ENCODE measurements at regions not wholly inside any gene's neighbourhood (a gene's known extent, or its start where the extent isn't known, plus 50 kb on each side); places are given as distances from the start of the nearest gene placed in this dataset.

- Histone ChIP-seq H3K27me3 (replicated peaks; ENCODE audit: insufficient read depth, low read depth, low read length, poor library complexity) (peaks cover 51% of the 10 kb centered on the region), H3K36me3 (ENCODE audit: insufficient read depth, low read length, poor library complexity, severe bottlenecking) (no peaks in the 10 kb centered on the region), H3K4me3 (ENCODE audit: low read depth, low read length, poor library complexity, severe bottlenecking) (no peak overlapping the region), H3K27ac (ENCODE audit: low read depth, low read length, poor library complexity, severe bottlenecking) (no peak overlapping the region), H3K9me3 (ENCODE audit: low read depth, low read length, poor library complexity, severe bottlenecking) (no peaks in the 10 kb centered on the region), H3K4me1 (ENCODE audit: insufficient read depth, low read length, poor library complexity, severe bottlenecking) (no peaks in the 10 kb centered on the region)
- no TSS peak for BruUV-seq (replicated peaks)
- ChIA-PET POLR2A (ENCODE audit: low non-redundant PET) (no interaction called here), CTCF (no interaction called here)
- no peak for DNase-seq (ENCODE audit: low spot score)
- intact Hi-C loops (cut with micrococcal nuclease; ENCODE audit: unreplicated experiment) = no loop called here
- TF ChIP-seq CTCF (conservative IDR thresholded peaks at IDR 0.05; ENCODE audit: low read depth, low read length) = no peak
- TF ChIP-seq EZH2 (IDR thresholded peaks at IDR 0.05; ENCODE audit: borderline replicate concordance, low read depth, low read length, poor library complexity, severe bottlenecking) = no peak
These were observed 50.4 kb upstream of the FHIP2A start for GRCh38 chr10:114771157-114771556.

- Histone ChIP-seq H3K27ac (ENCODE audit: low read depth, low read length, poor library complexity, severe bottlenecking) (no peak overlapping the region), H3K4me3 (ENCODE audit: low read depth, low read length, poor library complexity, severe bottlenecking) (no peak overlapping the region), H3K27me3 (replicated peaks; ENCODE audit: insufficient read depth, low read depth, low read length, poor library complexity) (peaks cover 45% of the 10 kb centered on the region), H3K36me3 (ENCODE audit: insufficient read depth, low read length, poor library complexity, severe bottlenecking) (no peaks in the 10 kb centered on the region), H3K9me3 (ENCODE audit: low read depth, low read length, poor library complexity, severe bottlenecking) (no peaks in the 10 kb centered on the region), H3K4me1 (ENCODE audit: insufficient read depth, low read length, poor library complexity, severe bottlenecking) (no peaks in the 10 kb centered on the region)
- intact Hi-C loops (cut with micrococcal nuclease; ENCODE audit: unreplicated experiment) = no loop called here
- DNase-seq (ENCODE audit: low spot score) = no peak
- CTCF ChIA-PET = no interaction called here
- no peak for TF ChIP-seq EZH2 (IDR thresholded peaks at IDR 0.05; ENCODE audit: borderline replicate concordance, low read depth, low read length, poor library complexity, severe bottlenecking)
- TF ChIP-seq CTCF (conservative IDR thresholded peaks at IDR 0.05; ENCODE audit: low read depth, low read length) = no peak
- POLR2A ChIA-PET (ENCODE audit: low non-redundant PET) = no interaction called here
- no TSS peak for BruUV-seq (replicated peaks)
These were observed 49.8 kb upstream of the FHIP2A start for GRCh38 chr10:114771749-114772148.

Measured in A673 (cell line).